MCF 10A (cell line): ENCODE measurements at regions not wholly inside any gene's neighbourhood (a gene's known extent, or its start where the extent isn't known, plus 50 kb on each side); places are given as distances from the start of the nearest gene placed in this dataset.
"Not testable (repeated sequence)": the region's sequence is repeated elsewhere in the genome, so short reads cannot be mapped to it uniquely, and the experiment has no call there.

Experiments
- BruUV-seq: library from RNA; stranded (reverse); fragments of 400-500 nt; replicated peaks from 2 replicates; lab custom pipeline; 2021; lab: Mats Ljungman, UMichigan
- CTCF ChIA-PET: fragments of 300-600 bp; sonication (Branson Sonifier 250); formaldehyde crosslinking; extraction: SDS; loops from one replicate; lab custom pipeline; 2021; ENCODE audit warnings: antibody characterized with exemption, inconsistent platforms; lab: Yijun Ruan, JAX
- POLR2A ChIA-PET: fragments of 300-600, 350-650 bp; sonication (Branson Sonifier 250); formaldehyde crosslinking; extraction: SDS; loops from one replicate; lab custom pipeline; 2020; ENCODE audit warnings: antibody characterized with exemption, inconsistent platforms; lab: Yijun Ruan, JAX
- DNase-seq: peaks from one replicate; pipeline ENCODE4 v3.0.0-alpha.2; 2018; ENCODE audit not compliant: unreplicated experiment
- H3K27ac Mint-ChIP-seq: one replicate; pipeline ENCODE4 v1.8.0; 2022; ENCODE audit warnings: mild to moderate bottlenecking, low read depth, mixed read lengths; ENCODE audit not compliant: unreplicated experiment
- H3K27me3 Mint-ChIP-seq: one replicate; pipeline ENCODE4 v1.8.0; 2022; ENCODE audit warnings: mixed read lengths; ENCODE audit not compliant: insufficient read depth, unreplicated experiment
- H3K36me3 Mint-ChIP-seq: one replicate; pipeline ENCODE4 v1.8.0; 2022; ENCODE audit warnings: mild to moderate bottlenecking, moderate library complexity, mixed read lengths; ENCODE audit not compliant: insufficient read depth, unreplicated experiment
- H3K4me1 Mint-ChIP-seq: one replicate; pipeline ENCODE4 v1.8.0; 2022; ENCODE audit warnings: mixed read lengths; ENCODE audit not compliant: insufficient read depth, unreplicated experiment
- H3K4me3 Mint-ChIP-seq: one replicate; pipeline ENCODE4 v1.8.0; 2022; ENCODE audit warnings: mild to moderate bottlenecking, moderate library complexity, mixed read lengths; ENCODE audit not compliant: unreplicated experiment
- H3K9me3 Mint-ChIP-seq: one replicate; pipeline ENCODE4 v1.8.0; 2022; ENCODE audit warnings: mixed read lengths; ENCODE audit not compliant: unreplicated experiment
- intact Hi-C: fragments of 100-400 bp; cut with micrococcal nuclease; formaldehyde crosslinking; loops from 2 replicates; pipeline ENCODE4 v1.14.1; 2022

- CTCF ChIA-PET, H3K27ac Mint-ChIP-seq, POLR2A ChIA-PET, H3K4me1 Mint-ChIP-seq, H3K9me3 Mint-ChIP-seq, intact Hi-C loops, H3K4me3 Mint-ChIP-seq, DNase-seq, H3K27me3 Mint-ChIP-seq, BruUV-seq, H3K36me3 Mint-ChIP-seq: not testable (repeated sequence)
Observed at GRCh38 chr21:6459761-6460160, 4061.6 kb upstream of the TPTE start.

GRCh38 chr21:6461358-6461757, 4060.0 kb upstream of the TPTE start:
- POLR2A ChIA-PET, BruUV-seq: not testable (repeated sequence)

GRCh38 chr21:6464419-6464818, 4057.0 kb upstream of the TPTE start:
- H3K9me3 Mint-ChIP-seq, CTCF ChIA-PET, intact Hi-C loops, H3K27ac Mint-ChIP-seq, H3K36me3 Mint-ChIP-seq, DNase-seq, POLR2A ChIA-PET, H3K4me3 Mint-ChIP-seq, H3K27me3 Mint-ChIP-seq, BruUV-seq, H3K4me1 Mint-ChIP-seq: not testable (repeated sequence)

More at GRCh38 chr21:6461358-6461757, 4060.0 kb upstream of the TPTE start:
- CTCF ChIA-PET, H3K4me3 Mint-ChIP-seq, H3K9me3 Mint-ChIP-seq, DNase-seq, H3K27ac Mint-ChIP-seq, intact Hi-C loops, H3K4me1 Mint-ChIP-seq, H3K36me3 Mint-ChIP-seq, H3K27me3 Mint-ChIP-seq: not testable (repeated sequence)

GRCh38 chr21:6466081-6466698, 4055.2 kb upstream of the TPTE start:
- CTCF ChIA-PET, H3K27me3 Mint-ChIP-seq, H3K4me1 Mint-ChIP-seq, H3K4me3 Mint-ChIP-seq, H3K9me3 Mint-ChIP-seq, BruUV-seq, intact Hi-C loops, DNase-seq, H3K27ac Mint-ChIP-seq, H3K36me3 Mint-ChIP-seq, POLR2A ChIA-PET: not testable (repeated sequence)

- H3K4me3 Mint-ChIP-seq, DNase-seq, H3K27ac Mint-ChIP-seq, intact Hi-C loops, H3K9me3 Mint-ChIP-seq, CTCF ChIA-PET, BruUV-seq, H3K36me3 Mint-ChIP-seq, POLR2A ChIA-PET, H3K4me1 Mint-ChIP-seq, H3K27me3 Mint-ChIP-seq: not testable (repeated sequence)
Observed at GRCh38 chr21:6466707-6467106, 4054.7 kb upstream of the TPTE start.

- not testable (repeated sequence) for H3K27ac Mint-ChIP-seq
Observed at GRCh38 chr21:6467189-6467774, 4054.1 kb upstream of the TPTE start.

GRCh38 chr21:6467907-6468306, 4053.5 kb upstream of the TPTE start:
- CTCF ChIA-PET, H3K4me3 Mint-ChIP-seq, POLR2A ChIA-PET: not testable (repeated sequence)

More at GRCh38 chr21:6467189-6467774, 4054.1 kb upstream of the TPTE start:
- DNase-seq, H3K36me3 Mint-ChIP-seq, H3K9me3 Mint-ChIP-seq, intact Hi-C loops, POLR2A ChIA-PET, H3K27me3 Mint-ChIP-seq, H3K4me3 Mint-ChIP-seq, BruUV-seq, CTCF ChIA-PET, H3K4me1 Mint-ChIP-seq: not testable (repeated sequence)

GRCh38 chr21:6468331-6468860, 4053.0 kb upstream of the TPTE start:
- DNase-seq, H3K36me3 Mint-ChIP-seq, H3K9me3 Mint-ChIP-seq, H3K4me1 Mint-ChIP-seq, H3K4me3 Mint-ChIP-seq, BruUV-seq, H3K27ac Mint-ChIP-seq, CTCF ChIA-PET, intact Hi-C loops, POLR2A ChIA-PET, H3K27me3 Mint-ChIP-seq: not testable (repeated sequence)

More at GRCh38 chr21:6467907-6468306, 4053.5 kb upstream of the TPTE start:
- H3K27me3 Mint-ChIP-seq, DNase-seq, H3K27ac Mint-ChIP-seq, H3K4me1 Mint-ChIP-seq, intact Hi-C loops, H3K36me3 Mint-ChIP-seq, H3K9me3 Mint-ChIP-seq, BruUV-seq: not testable (repeated sequence)

- H3K4me1 Mint-ChIP-seq, H3K27ac Mint-ChIP-seq, BruUV-seq, H3K4me3 Mint-ChIP-seq, DNase-seq, CTCF ChIA-PET, H3K9me3 Mint-ChIP-seq, POLR2A ChIA-PET, H3K36me3 Mint-ChIP-seq, H3K27me3 Mint-ChIP-seq, intact Hi-C loops: not testable (repeated sequence)
Observed at GRCh38 chr21:6474250-6474968, 4047.0 kb upstream of the TPTE start.
